GM21381 (cell line): ENCODE measurements at regions not wholly inside any gene's neighbourhood (a gene's known extent, or its start where the extent isn't known, plus 50 kb on each side); places are given as distances from the start of the nearest gene placed in this dataset.

ENCODE experiments used
- ATAC-seq: cut with Tn5 transposase; IDR thresholded peaks from one replicate; pipeline ENCODE4 v1.9.1; 2021; ENCODE audit warnings: mild to moderate bottlenecking, moderate library complexity; ENCODE audit not compliant: unreplicated experiment

GRCh38 chr16:85307552-85308364 lies 195.5 kb upstream of the CIBAR2 start:
- no peak for ATAC-seq

DNA sequence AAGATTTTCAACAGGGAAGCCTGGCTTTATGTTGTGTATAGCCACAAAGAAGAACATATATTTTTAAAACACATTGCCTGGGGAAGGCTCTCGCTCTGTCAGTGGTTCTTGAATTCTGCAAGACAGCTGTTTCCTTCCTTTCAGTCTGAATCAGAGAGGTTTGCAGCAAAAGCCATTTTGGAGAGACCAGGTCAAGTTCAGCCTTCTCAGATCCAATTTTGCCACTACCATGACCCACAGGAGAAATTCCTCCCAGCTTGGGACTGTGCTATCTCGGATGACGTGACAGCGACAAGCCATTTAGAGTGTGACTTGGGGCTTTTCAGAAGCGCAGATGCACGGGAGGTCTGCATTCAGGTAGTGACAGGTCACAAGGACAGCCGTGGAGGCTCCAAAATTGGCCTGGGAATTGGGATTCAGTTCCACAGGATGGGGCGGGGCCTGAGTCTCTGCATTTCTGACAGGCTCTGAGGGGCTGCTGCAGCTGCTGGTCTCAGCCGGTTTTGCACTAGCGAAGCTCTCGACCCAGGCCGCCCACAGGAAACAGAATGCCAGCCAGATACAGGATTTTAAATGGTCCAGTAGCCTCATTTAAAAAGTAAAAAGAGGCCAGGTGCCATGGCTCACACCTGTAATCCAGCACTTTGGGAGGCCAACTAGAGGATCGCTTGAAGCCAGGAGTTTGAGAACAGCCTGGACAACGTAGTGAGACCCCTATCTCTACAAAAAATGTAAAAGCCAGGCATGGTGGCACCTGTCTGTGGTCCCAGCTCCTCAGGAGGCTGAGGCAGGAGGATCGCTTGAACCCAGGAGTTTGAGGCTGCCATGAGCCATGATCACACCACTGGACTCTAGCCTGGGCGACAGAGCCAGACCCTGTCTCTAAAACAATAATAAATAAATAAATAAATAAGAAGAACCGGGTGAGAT lies 196.6 kb upstream of the CIBAR2 start:
- no peak for ATAC-seq

DNA sequence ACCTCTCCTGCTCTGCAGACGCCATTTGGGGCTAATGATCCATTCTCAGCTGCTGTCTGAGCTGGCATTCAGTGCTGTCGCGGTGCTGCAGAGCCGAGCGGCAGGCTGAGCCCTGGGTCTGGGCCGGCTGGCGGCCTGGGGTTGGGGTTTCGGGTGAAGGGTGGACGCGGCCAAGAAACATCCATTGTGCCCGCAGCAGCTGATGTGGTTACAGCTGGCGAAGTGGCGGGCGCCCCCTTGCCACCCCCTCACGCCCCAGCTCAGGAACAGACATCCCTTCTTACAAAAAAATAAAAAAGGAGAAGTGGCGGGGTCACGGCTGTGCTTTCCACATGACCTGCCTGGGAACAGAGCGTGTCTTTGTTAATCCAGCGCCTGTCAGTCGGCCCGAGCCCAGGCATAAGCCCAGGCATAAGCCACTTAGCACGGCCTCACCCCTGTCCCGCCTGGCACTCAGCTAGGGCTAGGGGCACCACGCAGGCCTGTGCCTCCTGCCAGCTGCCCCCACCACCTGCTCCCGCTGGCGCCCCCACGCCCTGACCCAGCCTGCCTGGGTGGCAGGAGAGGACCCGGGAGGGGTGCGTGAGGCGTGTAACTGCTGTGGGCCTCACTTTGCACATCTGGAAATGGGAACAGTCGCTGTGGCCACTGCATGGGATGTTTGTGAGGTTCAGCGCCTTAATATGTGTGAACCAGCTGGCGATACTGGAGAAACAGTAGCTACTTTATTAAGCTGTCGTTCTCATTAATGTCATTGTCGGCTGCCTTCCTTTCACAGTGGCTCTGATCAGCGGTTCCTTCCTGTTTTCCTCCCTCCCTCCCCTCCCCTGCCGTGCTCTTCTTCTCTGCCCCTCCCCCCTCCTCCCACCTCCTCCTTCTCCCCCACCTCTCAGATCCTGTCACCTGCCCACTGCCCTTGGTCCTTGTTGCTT lies 197.7 kb upstream of the CIBAR2 start:
- no peak for ATAC-seq

- no peak for ATAC-seq
Measured at GRCh38 chr16:85310868-85311585, 198.8 kb upstream of the CIBAR2 start.

DNA sequence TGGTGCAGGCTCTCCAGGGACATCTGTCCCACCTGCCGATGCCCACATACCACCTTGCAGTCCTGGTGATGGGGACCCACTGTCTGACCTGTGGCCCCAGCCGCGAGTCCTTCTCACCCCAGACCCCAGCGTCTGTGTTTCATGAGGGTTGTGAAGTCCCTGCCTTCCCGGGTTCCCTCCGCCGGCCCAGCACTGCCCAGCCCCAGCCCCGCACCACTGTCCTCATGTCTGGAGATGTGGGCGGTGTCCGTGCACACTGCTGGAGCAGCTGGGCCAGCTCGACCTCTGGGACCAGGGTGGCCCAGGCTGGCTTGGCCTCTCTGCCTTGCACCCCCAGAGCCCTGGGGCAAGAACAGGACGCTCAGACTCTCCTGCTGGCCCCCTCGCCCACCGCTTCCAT lies 199.5 kb upstream of the CIBAR2 start:
- ATAC-seq, result no peak

GRCh38 chr16:85312174-85312573 lies 199.9 kb upstream of the CIBAR2 start:
- no peak for ATAC-seq

DNA sequence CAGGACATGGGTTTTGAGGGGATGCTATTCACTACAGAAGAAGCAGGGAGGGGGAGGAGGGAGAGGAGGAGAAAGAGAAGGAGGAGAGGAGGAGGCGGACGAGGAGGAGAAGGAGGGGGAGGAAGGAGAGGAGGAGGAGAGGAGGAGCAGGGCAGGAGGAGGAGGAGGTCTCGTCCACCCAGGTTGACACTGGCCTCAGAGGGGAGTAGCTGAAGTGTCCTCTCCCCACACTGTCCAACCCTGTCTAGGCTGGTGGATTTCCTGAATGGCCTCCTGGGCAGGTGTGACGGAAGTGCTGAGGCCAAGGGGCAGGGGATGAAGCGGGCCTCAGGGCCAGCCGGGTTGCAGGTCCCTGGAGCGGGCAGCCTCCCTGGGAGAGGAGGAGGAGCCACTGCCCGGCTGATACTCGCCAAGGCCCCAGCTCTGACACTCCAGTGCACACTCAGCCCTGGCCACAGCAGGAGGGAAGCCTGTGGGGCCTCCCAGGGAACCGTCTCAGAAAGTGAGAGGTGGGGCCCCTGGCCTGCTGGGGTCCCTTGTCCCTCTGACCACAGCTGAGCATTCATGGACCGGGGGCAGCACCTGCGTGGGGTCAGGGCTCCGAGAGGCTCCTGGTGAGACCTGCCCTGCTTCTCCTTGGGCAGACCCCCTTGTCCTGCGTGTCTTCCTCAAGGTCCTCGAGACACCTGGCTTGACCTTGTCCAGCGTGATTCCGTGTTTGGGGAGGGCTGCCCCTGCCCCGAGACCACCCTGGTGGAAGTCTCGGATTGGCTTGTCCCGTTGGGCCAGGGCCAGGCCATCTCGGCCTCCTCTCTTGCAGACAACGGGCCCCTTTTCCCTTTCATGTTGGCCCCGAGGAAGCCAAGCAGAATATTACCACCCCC lies 200.6 kb upstream of the CIBAR2 start:
- no peak for ATAC-seq

DNA sequence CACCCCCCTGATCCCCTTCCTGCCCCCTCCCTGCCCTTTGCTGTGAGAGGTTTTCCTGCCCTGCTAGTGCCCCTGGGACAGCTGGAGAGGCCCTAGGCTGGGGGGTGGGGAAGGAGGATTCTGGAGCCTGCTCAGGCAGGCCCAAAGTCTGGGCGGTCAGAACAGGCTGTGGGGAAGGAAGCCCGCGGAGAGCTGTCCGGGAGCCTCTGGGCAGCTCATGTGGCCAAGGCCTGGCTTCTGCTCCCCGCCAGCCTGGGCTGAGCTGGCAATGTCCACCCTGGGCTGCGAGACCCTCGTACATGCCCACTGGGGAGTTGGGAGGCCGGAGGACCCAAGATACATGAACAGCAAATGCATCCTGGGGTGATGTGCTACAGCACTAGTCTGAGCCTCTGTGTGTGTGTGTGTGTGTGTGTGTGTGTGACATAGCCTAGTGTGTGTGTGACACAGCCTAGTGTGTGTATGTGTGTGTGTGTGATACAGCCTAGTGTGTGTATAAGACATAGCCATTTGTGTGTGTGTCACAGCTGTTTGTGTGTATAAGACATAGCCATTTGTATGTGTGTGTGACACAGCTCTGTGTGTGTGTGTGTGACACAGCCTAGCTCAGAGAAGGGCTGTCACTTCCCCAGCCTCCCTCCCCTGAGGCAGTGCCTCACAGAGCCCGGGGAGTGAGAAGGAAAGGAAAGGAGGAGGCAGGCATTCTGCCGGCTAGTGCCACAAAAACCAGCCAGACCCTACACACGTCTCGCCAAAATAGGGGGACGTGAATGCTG lies 201.4 kb upstream of the CIBAR2 start:
- no peak for ATAC-seq

DNA sequence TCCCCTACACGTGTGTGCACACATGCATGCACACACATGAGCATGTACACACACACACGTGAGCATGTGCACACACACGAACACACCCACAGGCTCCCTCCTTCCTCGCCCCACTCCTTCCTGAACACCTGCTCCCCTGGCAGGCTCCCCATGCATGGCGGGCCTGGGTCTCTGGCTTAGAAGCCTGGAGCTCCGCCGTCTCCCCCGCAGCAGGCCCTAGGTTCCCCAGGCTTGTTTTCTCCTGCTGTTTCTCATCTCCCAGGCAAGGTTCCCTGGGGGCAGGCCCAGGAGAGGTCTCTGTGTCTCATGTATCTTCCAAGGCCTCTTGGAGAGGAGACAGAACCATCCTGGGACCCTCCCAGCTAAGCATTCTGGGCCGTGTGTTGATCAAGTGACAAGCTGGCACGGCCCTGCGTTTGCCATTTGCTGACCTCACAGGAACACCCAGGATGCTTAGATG lies 202.3 kb upstream of the CIBAR2 start:
- ATAC-seq, result no peak

- ATAC-seq, result no peak
Measured at GRCh38 chr16:85315866-85316265, 203.6 kb upstream of the CIBAR2 start.

- no peak for ATAC-seq
Measured at GRCh38 chr16:85316321-85316919, 204.1 kb upstream of the CIBAR2 start.

DNA sequence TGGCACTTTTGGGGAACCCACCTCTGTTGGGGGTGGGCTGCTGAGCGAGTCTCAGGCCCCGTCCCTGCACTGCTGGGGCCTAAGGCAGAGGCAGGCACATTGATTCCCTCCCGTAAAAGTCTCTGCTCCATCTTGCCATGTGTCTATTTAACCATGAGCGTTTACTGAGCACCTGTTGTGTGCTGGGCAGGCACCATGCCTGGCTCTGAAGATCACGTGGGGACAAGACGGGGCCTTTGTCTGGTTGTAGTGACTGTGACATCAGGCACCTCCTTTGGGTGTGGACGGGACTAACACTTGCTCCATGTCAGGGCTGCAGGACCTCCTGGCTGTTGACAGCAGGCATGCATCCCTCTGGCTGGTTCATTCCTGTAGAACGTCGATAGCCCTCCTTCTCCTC lies 204.7 kb upstream of the CIBAR2 start:
- no peak for ATAC-seq

GRCh38 chr16:85317704-85318103 lies 205.4 kb upstream of the CIBAR2 start:
- no peak for ATAC-seq

DNA sequence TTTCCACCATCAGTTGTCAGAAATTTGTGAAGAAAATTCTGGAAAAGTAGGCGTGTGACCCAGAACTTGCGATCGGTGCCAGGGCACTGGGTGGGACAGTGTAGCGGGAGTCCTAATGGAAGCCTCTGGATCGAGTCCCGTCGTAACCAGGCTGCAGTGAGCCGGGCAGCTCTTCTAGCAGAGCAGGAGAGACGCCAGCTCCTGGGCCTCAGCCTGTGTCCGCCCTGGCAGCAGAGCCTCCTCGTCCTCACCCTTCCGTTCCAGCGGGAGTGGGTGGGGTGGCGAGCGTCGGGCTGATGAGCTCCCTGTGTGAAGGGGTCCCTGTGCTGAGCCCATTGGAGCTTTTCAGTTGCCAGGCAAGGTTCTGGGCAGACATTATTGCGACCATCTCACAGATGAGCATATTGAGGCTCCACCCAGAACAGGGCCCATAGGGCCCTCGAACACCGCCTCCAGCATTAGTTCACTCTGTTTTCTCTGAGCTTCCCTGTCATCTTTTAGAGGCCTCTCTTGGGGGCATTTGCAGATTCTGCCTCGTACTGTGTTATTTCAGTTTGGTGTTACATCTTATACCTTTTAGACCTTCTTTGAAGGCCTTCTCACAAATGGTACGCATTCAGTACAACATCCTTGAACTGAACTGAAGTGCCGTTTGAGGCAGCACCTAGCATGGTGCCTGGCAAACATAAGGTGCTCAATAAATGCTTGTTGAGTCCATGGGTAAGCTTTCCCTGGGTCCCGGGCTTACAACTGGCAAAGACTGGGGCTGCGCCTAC lies 207.1 kb upstream of the CIBAR2 start:
- ATAC-seq, result no peak

DNA sequence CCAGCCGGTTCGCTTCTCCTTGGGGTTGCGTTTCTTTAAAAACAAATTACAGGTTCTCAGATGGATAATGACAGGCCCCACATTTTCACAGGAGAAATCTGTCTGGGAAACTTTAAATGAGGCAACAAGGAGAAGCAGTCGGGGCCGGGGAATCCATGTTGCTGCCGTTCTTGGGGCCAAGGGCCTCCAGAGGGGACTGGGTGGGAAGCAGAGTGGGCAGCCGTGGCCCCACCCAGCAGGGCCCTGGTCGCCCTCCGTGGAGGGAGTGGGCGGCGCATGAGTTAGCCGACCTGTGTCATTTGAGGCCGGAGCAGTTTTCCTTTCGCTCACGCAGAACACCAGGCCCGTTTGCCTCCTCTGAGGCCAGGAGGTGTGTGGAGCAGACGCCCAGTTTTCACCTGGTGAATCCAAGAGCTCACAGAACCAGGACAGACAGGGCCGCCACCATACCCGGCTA lies 207.7 kb upstream of the CIBAR2 start:
- ATAC-seq, result no peak

GRCh38 chr16:85320677-85321385 lies 208.6 kb upstream of the CIBAR2 start:
- ATAC-seq, result no peak
